GM21528 (cell line): ENCODE measurements at regions not wholly inside any gene's neighbourhood (a gene's known extent, or its start where the extent isn't known, plus 50 kb on each side); places are given as distances from the start of the nearest gene placed in this dataset.

Experiments used
- ATAC-seq: cut with Tn5 transposase; IDR thresholded peaks from one replicate; pipeline ENCODE4 v1.9.1; 2021; ENCODE audit warnings: mild to moderate bottlenecking, moderate library complexity; ENCODE audit not compliant: unreplicated experiment, low FRiP score

DNA sequence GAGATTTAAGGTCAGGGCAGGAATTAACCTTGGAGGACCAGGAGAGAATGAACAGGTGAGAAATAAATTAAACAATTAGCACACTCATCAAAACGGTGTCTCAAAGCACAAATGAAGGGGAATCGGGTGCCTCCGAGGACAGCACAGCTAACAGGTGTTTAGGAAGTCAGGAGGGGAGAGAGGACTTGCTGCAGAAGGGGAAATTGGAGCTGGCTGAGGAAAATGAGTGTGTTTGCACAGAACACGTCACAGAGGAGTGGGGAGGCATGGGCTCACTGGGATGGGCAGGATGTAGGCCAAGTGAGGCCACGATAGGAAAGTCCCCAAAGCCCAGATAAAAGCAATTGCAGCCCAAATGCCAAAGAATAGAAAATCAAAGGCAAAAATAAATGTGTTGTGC, 121.7 kb downstream of the ZNF664 start:
- no peak for ATAC-seq

DNA sequence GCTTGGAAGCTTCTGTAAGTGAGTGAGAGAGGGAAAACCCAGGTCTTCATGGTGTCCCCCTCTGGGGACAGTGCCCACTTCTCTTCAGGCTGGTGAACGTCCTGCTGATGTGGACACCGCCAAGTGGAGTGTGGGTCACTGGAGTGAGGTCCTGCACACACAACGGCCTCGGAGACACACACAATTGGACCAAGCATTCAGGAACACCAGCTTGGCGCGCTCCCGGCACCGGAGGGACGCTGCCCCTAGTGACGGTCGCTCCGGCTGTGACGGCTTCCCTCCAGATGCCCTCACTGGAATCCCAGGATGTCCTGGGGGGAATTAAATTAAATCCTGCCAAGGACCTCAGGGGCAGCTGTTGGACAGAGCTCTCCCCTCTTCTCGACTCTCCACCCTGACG, 123.1 kb downstream of the ZNF664 start:
- ATAC-seq, result no peak

DNA sequence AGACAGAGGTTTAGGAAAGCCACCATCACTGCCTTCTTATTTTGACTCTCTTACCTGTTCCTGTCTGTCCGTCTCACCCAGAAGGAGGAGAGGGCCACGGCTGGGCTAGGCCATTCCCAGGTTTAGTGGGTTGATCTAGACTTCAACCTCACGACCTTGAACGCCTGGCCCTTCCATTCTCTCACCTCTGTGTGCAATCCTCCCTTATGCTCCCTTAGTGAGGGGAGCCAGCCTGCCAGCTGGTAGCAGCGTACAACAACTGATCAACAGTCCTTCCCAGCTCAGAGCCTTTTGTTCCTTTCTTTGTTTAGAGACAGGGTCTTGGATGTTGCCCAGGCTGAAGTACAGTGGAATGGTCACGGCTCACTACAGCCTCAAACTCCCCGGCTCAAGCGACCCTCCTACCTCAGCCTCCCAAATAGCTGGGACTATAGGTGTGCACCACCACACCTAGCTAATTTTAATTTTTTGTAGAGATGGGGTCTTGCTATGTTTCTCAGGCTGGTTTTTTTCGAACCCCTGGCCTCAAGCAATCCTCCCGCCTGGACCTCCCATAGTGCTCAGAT, 123.9 kb downstream of the ZNF664 start:
- no peak for ATAC-seq

DNA sequence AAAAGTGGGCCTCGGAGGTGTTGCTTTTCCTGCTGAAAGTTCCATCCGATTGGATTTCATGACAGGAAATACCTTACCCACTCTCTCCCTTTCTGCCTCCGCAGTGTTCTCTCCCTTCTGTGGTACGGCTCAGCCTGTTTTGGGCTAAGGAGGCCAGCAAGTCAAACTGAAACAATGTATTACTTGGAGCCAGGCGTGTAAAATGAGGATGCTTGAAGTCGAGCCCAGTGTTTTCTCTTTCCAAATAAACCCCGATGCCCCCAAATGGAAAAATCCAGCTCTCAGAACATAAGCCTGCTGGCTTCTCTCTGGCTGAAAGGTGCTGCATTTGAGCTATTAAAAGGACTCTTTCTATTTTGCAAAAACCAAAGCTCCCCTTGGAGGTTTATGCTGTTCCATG, 124.7 kb downstream of the ZNF664 start:
- ATAC-seq, result no peak

DNA sequence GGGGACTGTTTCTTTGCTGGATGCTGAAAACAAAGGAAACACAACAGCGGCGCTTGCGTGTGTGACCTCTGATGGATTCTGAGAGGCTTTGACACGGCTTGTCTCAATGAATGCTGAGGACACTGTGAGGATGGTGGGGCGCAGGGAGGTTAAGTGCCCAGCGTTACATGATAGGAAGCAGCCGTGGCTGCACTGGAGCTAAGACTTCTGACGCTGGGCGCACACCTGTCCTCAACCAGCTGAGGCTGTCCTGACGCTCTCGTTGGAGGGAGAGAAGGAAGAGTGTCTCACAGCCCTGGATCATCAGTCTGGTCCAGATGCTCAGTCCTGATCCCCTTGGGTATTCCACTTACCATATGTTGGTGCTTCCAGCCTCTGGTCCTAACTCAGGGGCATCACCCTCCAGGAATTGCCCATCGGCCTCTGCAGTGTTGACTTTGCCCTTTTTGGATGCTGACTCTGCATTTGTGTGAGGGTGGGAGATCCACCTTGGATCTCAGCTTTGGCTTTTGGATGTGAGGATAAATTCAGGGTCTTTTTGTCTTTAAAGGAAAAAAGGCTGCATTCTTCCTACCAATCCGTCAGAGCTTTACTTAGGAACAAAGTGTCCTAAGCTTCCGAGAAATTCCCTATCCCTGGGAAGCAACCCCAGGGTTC, 125.2 kb downstream of the ZNF664 start:
- no peak for ATAC-seq

DNA sequence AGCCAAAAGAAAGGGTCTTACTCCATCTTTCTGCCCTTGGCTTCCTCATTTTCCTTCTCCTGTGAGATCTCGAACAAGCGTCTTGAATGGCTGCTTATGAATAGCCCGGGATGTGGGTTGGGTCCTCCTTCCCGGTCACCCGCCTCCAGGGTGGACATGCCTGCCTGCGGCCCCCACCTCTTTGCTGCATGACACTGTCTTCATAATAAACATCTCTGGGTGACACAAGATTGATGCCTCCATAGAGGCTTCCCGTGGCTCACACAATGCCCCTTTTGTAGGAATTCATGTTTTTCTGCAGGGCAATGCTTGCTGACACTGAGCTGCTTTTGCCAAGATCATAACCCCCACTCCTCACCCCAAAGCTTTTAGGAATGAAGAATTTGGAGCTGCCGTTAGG, 125.9 kb downstream of the ZNF664 start:
- no peak for ATAC-seq

DNA sequence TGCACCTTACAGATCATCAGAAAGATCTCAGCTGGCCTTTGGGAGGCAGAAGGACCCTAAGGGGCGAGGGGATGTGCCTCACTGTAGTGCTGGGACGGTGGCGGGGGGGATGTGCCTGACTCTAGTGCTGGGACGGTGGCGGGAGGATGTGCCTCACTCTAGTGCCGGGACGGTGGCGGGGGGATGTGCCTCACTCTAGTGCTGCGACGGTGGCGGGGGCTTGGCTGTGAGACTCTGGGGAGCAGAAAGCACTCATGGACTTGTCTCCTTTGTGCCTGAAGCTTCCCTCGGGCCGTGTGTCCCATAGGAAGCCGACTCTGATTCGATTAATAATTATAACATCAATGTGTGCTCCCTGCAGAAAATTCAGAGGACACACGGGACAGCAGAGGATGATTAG, 126.6 kb downstream of the ZNF664 start:
- ATAC-seq, result no peak

DNA sequence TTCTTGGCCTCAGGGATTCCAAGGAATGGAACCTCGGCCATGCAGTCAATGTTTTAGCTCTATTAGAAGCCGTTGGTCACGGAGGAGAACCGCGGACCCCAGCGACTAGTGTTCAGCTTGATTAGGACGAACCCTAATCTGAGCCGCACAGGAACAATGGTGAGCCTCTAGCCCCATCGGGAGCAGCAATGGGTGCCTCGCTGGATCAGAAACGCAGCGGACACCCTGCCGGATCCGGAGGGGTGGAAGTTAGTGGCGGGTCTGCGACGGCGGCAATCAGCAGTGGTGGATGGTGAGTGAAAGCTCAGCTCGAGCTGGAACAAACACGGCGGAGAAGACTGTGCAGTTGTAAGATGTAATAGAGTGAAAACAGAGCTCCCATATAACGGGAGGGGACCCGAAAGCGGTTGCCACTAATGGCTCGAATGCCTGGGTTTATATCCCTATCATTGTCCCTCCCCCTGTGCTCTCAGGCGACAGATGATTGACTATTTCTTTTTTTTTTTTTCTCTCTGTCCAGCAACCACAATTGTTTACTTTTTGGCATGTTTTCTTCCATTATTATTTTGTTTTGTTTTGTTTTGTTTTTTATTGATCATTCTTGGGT, 127.7 kb downstream of the ZNF664 start:
- ATAC-seq, result no peak

DNA sequence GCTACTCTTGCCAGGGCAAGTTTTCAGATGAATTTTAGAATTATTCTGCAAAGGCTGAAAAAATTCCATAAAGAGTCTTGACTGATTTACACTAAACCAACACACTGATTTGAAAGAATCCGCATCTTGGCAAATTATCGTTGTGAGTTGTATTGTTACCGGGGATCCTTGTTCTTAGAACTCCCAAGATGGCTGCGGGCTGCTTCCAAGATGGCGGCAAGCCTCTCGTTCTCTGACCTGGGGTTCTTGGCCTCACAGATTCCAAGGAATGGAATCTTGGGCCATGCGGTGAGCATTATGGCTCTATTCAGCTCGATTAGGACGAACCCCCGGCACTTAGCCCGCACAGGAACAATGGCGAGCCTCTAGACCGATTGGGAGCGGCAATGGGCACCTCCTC, 132.5 kb downstream of the ZNF664 start:
- no peak for ATAC-seq

DNA sequence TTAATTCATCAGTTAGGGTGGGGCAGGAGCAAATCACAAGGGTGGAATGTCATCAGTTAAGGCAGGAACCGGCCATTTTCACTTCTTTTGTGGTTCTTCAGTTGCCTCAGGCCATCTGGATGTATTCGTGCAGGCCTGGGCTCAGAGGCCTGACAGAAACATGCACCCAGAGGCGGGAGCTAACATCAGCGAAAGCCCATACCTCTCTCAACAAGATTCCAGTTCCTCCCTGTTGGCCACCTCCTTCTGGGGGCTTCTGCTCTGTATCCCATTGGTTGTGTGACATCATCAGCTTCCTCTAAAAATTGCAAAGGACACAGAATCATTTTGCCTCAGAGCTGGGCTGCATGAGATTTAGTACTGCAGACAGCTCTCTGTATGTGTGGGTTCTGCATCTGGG, 134.3 kb downstream of the ZNF664 start:
- no peak for ATAC-seq

DNA sequence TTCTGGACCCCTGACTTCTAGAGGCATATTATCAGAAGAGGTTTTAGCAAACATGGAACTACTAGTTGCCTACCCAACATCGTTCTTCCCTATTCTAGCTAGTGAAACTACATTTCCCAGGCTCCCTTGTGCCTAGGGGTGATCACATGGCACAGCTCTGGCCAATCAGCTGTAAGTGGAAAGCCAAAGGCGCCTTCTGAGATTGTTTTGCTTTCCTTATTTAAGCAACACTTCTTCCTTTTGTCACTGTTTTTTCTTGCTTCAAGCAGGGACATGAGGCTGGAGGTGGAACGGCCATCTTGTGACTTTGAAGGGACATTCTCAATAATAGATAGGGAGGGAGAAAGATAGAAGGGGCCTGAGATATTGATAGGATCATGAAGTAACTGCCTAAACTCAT, 136.7 kb downstream of the ZNF664 start:
- ATAC-seq, result no peak

DNA sequence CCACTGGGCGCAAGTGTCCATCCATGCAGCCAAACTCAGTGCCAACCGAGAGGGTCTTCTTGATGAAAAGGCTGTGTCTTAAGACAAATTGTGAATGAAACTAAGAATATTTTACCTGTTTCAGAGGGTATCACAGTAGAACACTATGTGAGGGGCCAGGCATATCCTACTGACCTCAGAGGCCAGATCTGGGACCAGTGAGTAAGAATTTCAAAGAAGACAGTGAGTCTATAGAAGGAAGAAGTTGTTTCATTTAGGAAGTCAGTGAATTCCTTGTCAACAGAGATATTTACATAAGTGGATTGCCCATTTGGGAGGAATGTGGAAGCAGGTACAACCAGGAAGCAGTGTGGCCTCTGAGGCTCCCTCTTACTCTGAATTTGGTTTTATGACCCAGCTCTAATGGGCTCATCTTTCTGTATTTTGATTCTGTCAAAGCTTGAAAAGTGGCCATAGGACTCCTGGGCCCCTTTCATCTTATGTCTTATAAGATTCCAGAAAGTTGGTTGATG, 137.4 kb downstream of the ZNF664 start:
- no peak for ATAC-seq

DNA sequence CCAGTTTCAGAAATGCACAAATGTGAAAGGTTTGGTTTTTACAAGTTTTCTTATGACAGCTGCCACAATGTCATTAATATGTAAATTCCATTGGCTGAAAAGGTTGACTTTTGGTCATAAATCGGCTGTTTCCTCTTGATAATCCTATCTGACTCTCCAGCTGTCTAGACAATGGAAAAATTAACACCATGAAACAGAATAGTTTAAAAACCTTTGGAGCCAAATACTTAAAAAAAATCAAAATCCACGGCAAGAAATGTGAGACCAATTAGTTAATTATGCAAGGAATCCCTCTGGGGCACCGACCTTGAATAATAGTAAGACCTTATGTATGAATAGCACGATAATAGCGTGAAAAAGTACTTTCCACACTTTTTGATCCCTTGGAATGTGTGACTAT, 138.0 kb downstream of the ZNF664 start:
- ATAC-seq, result no peak

DNA sequence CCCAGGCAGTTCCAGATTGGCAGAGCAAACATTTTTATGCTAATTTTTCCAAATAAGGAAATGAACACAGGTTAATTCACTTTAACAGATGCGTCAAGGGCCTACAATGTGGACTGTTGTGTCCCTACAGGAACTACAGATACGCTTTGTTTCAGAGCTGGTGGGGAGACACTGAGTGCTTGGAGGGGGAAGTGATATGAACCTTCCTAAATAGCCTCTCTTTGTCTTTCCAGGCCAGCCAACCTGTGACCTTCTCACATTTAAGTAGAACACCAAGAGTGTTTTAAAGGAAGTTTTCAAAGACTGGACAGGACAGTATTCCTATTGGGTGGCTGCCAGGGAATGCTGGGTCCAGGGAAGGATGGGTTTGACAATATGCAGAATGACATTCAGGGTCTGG, 141.3 kb downstream of the ZNF664 start:
- ATAC-seq, result no peak

DNA sequence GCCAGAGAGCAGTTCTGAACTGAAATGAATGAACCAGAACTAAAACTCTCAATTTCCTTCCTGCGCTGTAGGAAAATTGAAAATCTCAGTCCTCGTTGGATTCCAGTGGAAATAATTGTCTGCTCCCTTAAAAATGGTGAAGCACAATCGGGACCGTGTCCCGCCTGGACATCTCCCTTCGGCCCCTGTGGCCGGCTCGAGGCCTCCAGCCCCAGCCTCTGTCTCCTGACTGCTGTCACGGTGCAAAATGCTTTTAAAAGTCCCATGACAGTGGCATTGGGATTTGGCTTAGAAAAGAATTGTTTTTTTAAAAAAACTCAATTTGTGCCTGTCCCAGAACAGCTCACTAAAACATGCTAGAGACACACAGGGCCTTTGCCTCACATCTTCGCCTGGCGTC, 142.5 kb downstream of the ZNF664 start:
- ATAC-seq, result no peak

DNA sequence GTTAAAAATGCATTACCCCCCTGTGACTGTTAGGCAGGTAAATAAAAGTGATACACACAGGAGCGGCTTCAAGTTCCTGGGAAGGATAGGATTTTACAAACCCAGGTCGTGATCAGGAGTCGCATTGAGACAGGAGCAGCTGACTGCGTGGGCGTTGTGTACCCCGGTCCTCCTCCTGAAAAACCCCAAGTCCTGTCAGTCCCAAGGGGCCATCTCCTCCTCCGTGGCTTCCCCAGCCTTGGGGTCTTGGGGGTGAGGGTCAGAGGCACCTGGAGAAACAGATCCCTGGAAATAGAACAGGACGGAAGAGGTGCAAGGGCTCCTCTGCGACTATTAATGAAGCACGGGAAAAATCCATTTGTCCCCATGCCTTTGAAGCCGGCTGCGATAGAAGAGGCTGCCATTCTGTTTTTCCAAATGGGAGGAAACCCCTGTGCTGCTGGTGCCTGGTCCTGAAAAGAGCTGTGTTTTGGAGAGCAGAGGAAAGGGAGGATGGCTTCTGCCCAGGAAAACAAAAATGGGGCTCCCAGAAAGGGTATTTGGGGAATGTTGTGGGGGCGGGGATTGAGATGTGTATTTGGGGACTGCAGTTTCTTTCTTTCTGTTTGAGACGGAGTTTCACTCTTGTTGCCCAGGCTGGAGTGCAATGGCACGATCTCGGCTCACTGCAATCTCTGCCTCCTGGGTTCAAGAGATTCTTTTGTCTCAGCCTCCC, 143.1 kb downstream of the ZNF664 start:
- ATAC-seq, result no peak

DNA sequence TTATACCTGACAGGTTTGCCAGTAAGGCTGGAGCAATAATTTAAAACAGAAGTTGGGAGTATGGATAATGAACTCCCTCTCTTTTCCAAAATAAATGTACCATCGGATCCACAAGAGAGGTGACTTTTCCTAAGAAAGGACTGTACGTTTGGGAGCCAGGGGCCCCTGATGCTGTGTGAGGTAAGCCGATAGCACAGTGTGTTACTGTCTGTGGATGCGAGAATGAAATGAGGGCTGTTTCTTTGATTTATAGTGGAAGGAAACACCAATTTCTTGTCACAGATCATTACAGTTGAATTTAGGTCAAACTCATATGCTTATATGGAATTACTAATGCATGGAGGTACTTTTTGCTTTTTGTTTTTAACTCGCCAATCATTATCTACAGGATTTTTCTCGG, 147.7 kb downstream of the ZNF664 start:
- no peak for ATAC-seq

DNA sequence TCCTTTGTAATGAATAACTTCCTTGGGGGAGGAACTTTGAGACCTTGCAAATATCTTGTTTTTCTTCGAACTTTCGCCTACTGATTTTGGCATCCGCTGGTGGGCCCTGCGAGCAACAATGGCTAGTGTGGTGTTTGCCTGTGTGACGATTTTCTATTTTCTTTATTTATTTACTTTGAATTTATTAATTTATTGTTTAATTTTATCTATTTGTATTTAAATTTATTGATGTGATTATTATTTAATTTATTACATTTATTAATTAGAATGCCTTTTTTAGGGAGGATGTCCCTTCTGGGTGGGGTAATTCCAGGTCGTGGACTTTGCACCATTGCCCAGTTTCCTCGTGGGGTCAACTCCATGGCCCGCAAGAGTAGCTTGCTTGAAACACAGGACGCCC, 149.7 kb downstream of the ZNF664 start:
- no peak for ATAC-seq

DNA sequence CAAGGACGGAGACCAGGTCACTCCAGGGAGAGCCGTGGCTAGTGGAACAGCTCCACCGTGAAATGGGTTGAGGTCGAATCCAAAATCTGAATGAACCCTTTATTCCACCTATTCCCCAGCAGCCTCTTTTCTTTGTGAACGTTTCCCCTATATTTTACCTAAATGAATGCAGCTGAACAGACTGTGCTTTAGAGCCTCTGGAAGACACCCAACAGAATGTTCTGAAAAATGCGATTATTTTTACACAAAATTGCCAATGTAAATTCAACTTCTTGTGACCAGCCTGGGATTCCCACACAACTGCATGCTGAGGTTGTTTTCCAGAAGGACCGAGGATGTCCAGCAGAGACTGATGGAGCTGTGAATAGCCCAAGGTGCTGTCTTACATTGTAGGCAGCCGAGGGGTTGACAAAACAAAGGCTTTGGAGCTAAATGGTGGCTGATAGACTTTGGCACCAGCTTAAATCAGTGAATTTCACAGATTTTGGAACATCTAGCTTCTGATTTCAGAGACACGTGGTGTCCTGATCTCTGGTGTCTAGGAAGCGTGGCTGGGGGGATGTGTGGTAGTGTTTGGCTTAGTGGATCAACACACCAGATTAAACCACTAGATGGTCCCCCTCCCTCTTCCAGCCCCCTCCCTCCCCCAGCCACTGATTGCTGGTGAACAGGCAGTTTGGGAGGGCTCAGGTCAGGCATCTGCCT, 150.4 kb downstream of the ZNF664 start:
- no peak for ATAC-seq

DNA sequence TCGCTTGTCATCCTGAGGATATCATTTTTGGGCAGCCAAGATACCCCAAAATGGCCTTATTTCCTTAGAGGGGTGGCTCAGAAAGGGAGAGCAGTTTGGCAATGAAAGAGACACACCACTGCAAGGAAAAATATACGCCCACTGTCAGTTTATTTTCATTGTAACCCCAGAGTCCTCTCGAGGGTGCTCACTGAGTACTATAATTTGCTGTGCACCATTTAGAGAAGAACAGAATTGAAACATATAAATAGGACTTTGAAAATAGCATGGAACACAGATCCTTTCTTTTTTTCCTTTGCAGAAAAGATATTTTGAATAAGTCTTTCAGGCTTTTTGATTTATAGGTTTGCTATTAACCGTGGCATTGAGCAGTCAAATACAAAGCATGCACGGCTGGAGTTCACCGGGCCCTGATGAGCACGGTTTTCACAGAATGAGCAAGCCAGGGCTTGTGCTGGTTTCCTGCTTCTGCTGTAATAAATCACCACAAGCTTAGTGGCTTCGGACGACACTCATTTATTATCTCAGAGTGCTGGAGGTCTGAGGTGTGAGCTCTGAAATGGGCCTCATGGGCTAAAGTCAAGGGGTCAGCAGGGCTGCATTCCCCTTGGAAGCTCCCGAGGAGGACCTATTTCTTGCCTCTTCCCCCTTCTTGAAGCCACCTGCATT, 152.3 kb downstream of the ZNF664 start:
- peak; percentile 84 for ATAC-seq
